A673 (cell line): ENCODE measurements at regions not wholly inside any gene's neighbourhood (a gene's known extent, or its start where the extent isn't known, plus 50 kb on each side); places are given as distances from the start of the nearest gene placed in this dataset.

Experiments
- BruUV-seq: library from RNA; stranded (reverse); fragments of 400-500 nt; replicated peaks from 2 replicates; lab custom pipeline; 2021; lab: Mats Ljungman, UMichigan
- CTCF ChIA-PET: fragments of 300-600 bp; sonication (Branson Sonifier 250); formaldehyde crosslinking; loops from one replicate; lab custom pipeline; 2022; ENCODE audit warnings: antibody characterized with exemption; lab: Charles Lee
- POLR2A ChIA-PET: fragments of 300-600 bp; sonication (Branson Sonifier 250); formaldehyde crosslinking; loops from one replicate; lab custom pipeline; 2022; ENCODE audit warnings: antibody characterized with exemption; ENCODE audit not compliant: low non-redundant PET; lab: Charles Lee
- DNase-seq: peaks from one replicate; pipeline ENCODE4 v3.0.0-alpha.2; 2015; ENCODE audit warnings: low spot score
- H3K27ac ChIP-seq: fragments of 200-600 bp; sonication (generic); 2 replicates; pipeline ENCODE4 v1.5.1; 2016; ENCODE audit warnings: mixed run types, low read depth, mild to moderate bottlenecking, mixed read lengths, antibody characterized with exemption, low read length; ENCODE audit not compliant: poor library complexity, severe bottlenecking
- H3K27me3 ChIP-seq: fragments of 200-600 bp; sonication (generic); replicated peaks from 2 replicates; pipeline ENCODE4 v1.6.1; 2017; ENCODE audit warnings: mixed run types, low read depth, mild to moderate bottlenecking, mixed read lengths, antibody characterized with exemption, low read length; ENCODE audit not compliant: insufficient read depth, poor library complexity
- H3K36me3 ChIP-seq: fragments of 200-600 bp; sonication (generic); 2 replicates; pipeline ENCODE4 v1.6.1; 2016; ENCODE audit warnings: mixed run types, mild to moderate bottlenecking, mixed read lengths, antibody characterized with exemption, low read length; ENCODE audit not compliant: insufficient read depth, poor library complexity, severe bottlenecking
- H3K4me1 ChIP-seq: fragments of 200-600 bp; sonication (generic); 2 replicates; pipeline ENCODE4 v1.6.1; 2017; ENCODE audit warnings: mixed run types, mild to moderate bottlenecking, mixed read lengths, antibody characterized with exemption, low read length; ENCODE audit not compliant: insufficient read depth, poor library complexity, severe bottlenecking
- H3K4me3 ChIP-seq: fragments of 200-600 bp; sonication (generic); 2 replicates; pipeline ENCODE4 v1.5.1; 2016; ENCODE audit warnings: low read depth, mixed run types, mild to moderate bottlenecking, mixed read lengths, low read length; ENCODE audit not compliant: poor library complexity, severe bottlenecking
- H3K9me3 ChIP-seq: fragments of 200-600 bp; sonication (generic); 2 replicates; pipeline ENCODE4 v1.6.1; 2016; ENCODE audit warnings: mixed run types, low read depth, mild to moderate bottlenecking, mixed read lengths, antibody characterized with exemption, low read length; ENCODE audit not compliant: poor library complexity, severe bottlenecking
- CTCF ChIP-seq: fragments of 300-800, 200-600 bp; sonication (generic); conservative IDR thresholded peaks from 2 replicates; pipeline ENCODE4 v1.5.1; 2017; ENCODE audit warnings: low read depth, mild to moderate bottlenecking, antibody characterized with exemption, low read length, moderate library complexity, mixed read lengths
- EZH2 ChIP-seq: fragments of 200-600 bp; sonication (generic); IDR thresholded peaks from 2 replicates; pipeline ENCODE4 v1.6.1; 2017; ENCODE audit warnings: borderline replicate concordance, low read depth, mild to moderate bottlenecking, mixed read lengths, antibody characterized with exemption, low read length; ENCODE audit not compliant: poor library complexity, severe bottlenecking
- intact Hi-C: fragments of 100-400 bp; cut with micrococcal nuclease; formaldehyde crosslinking; loops from one replicate; pipeline ENCODE4 v1.10.0; 2022; ENCODE audit not compliant: unreplicated experiment

DNA sequence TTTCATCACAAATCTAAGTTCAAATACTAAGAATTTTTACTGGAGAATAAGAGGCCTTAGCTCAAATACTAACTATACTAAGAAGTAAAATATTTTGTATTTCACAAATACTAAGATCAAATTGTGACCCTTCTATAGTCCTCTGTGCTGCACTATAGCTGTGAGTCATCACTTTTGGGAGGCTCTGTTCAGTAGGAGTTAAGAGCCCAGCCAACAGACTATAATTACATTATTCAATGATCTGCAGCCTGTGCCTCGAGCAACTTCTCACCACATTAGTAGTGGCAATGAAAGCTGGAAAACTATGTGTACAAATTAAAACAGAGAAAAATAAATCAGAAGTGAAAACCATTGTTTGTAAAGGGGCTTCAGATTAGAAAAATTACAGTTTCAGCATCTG, 147.3 kb upstream of the GPC6 start:
- peak; percentile 59 for DNase-seq
- intact Hi-C loops, result no loop called here
- H3K4me1 ChIP-seq, result no peaks in the 10 kb centered on the region
- H3K9me3 ChIP-seq, result no peaks in the 10 kb centered on the region
- ChIA-PET CTCF (no interaction called here), POLR2A (no interaction called here)
- TF ChIP-seq CTCF (no peak), EZH2 (no peak)
- no peak overlapping the region for H3K27ac ChIP-seq
- H3K36me3 ChIP-seq, result no peaks in the 10 kb centered on the region
- no peak overlapping the region for H3K4me3 ChIP-seq
- BruUV-seq, result no TSS peak
- H3K27me3 ChIP-seq, result no peaks in the 10 kb centered on the region

- CTCF ChIA-PET, result no interaction called here
- TF ChIP-seq EZH2 (no peak), CTCF (no peak)
- POLR2A ChIA-PET, result no interaction called here
- Histone ChIP-seq H3K27me3 (no peaks in the 10 kb centered on the region), H3K27ac (no peak overlapping the region), H3K9me3 (no peaks in the 10 kb centered on the region), H3K36me3 (no peaks in the 10 kb centered on the region), H3K4me1 (no peaks in the 10 kb centered on the region), H3K4me3 (no peak overlapping the region)
- no peak for DNase-seq
- BruUV-seq, result no TSS peak
- intact Hi-C loops, result no loop called here
Observed at GRCh38 chr13:93080166-93080565, 146.4 kb upstream of the GPC6 start.

- no peak overlapping the region for H3K4me3 ChIP-seq
- H3K27me3 ChIP-seq, result no peaks in the 10 kb centered on the region
- no peaks in the 10 kb centered on the region for H3K36me3 ChIP-seq
- no peak for TF ChIP-seq CTCF
- TF ChIP-seq EZH2, result no peak
- H3K27ac ChIP-seq, result no peak overlapping the region
- intact Hi-C loops, result no loop called here
- no peaks in the 10 kb centered on the region for H3K4me1 ChIP-seq
- peak; percentile 38 for DNase-seq
- no TSS peak for BruUV-seq
- CTCF ChIA-PET, result no interaction called here
- no peaks in the 10 kb centered on the region for H3K9me3 ChIP-seq
- POLR2A ChIA-PET, result no interaction called here
Observed at GRCh38 chr13:93080587-93080986, 146.0 kb upstream of the GPC6 start.
